ENCODE measurements at regions not wholly inside any gene's neighbourhood (a gene's known extent, or its start where the extent isn't known, plus 50 kb on each side); places are given as distances from the start of the nearest gene placed in this dataset.
A peak's percentile ranks its signal among the peaks of the same experiment; 100 is the strongest.
"Not testable (repeated sequence)": the region's sequence is repeated elsewhere in the genome, so short reads cannot be mapped to it uniquely, and the experiment has no call there.

DNA sequence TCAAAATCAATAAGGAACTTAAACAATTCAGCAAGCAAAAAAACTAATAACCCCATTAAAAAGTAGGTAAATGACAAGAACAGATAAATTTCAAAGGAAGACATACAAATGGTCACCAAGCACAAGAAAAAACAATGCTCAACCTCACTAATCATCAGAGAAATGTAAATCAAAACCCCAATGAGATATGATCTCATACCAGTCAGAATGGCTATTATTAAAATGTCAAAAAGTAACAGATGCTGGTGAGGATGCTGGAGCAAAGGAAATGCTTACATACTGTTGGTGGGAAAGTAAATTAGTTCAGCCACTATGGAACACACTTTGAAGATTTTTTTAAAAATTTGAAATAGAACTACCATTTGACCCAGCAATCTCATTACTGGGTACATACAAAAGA, 538.0 kb downstream of the TMX3 start:
- Mint-ChIP-seq H3K4me1 (ENCODE audit: low read depth, unreplicated experiment) (peaks cover 32% of the 10 kb centered on the region), H3K9me3 (ENCODE audit: low read depth, unreplicated experiment) (no peaks in the 10 kb centered on the region), H3K27ac (ENCODE audit: unreplicated experiment) (no peak overlapping the region), H3K4me3 (ENCODE audit: low read depth, unreplicated experiment) (no peak overlapping the region), H3K27me3 (ENCODE audit: unreplicated experiment) (no peaks in the 10 kb centered on the region), H3K36me3 (ENCODE audit: insufficient read depth, unreplicated experiment) (no peaks in the 10 kb centered on the region)
- CTCF ChIA-PET, result no interaction called here
- TF ChIP-seq, protein P1, sequence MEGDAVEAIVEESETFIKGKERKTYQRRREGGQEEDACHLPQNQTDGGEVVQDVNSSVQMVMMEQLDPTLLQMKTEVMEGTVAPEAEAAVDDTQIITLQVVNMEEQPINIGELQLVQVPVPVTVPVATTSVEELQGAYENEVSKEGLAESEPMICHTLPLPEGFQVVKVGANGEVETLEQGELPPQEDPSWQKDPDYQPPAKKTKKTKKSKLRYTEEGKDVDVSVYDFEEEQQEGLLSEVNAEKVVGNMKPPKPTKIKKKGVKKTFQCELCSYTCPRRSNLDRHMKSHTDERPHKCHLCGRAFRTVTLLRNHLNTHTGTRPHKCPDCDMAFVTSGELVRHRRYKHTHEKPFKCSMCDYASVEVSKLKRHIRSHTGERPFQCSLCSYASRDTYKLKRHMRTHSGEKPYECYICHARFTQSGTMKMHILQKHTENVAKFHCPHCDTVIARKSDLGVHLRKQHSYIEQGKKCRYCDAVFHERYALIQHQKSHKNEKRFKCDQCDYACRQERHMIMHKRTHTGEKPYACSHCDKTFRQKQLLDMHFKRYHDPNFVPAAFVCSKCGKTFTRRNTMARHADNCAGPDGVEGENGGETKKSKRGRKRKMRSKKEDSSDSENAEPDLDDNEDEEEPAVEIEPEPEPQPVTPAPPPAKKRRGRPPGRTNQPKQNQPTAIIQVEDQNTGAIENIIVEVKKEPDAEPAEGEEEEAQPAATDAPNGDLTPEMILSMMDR (IDR thresholded peaks at IDR 0.05; ENCODE audit: unreplicated experiment), result no peak
- intact Hi-C loops (cut with micrococcal nuclease; ENCODE audit: unreplicated experiment), result no loop called here
- no TSS peak for BruUV-seq (replicated peaks)
- no peak for DNase-seq

- Mint-ChIP-seq H3K27me3 (ENCODE audit: unreplicated experiment) (no peaks in the 10 kb centered on the region), H3K4me1 (ENCODE audit: low read depth, unreplicated experiment) (peaks cover 8% of the 10 kb centered on the region), H3K9me3 (ENCODE audit: low read depth, unreplicated experiment) (no peaks in the 10 kb centered on the region), H3K4me3 (ENCODE audit: low read depth, unreplicated experiment) (no peak overlapping the region), H3K36me3 (ENCODE audit: insufficient read depth, unreplicated experiment) (no peaks in the 10 kb centered on the region), H3K27ac (ENCODE audit: unreplicated experiment) (no peak overlapping the region)
- no TSS peak for BruUV-seq (replicated peaks)
- CTCF ChIA-PET, result no interaction called here
- intact Hi-C loops (cut with micrococcal nuclease; ENCODE audit: unreplicated experiment), result no loop called here
- DNase-seq, result no peak
- TF ChIP-seq, protein P1 (IDR thresholded peaks at IDR 0.05; ENCODE audit: unreplicated experiment), result no peak
These were observed 541.9 kb downstream of the TMX3 start for GRCh38 chr18:68172842-68173549.

GRCh38 chr18:68164909-68165308, 550.0 kb downstream of the TMX3 start:
- TF ChIP-seq, protein P1 (IDR thresholded peaks at IDR 0.05; ENCODE audit: unreplicated experiment), result no peak
- Mint-ChIP-seq H3K27me3 (ENCODE audit: unreplicated experiment) (no peaks in the 10 kb centered on the region), H3K27ac (ENCODE audit: unreplicated experiment) (no peak overlapping the region), H3K4me1 (ENCODE audit: low read depth, unreplicated experiment) (no peaks in the 10 kb centered on the region), H3K36me3 (ENCODE audit: insufficient read depth, unreplicated experiment) (no peaks in the 10 kb centered on the region), H3K4me3 (ENCODE audit: low read depth, unreplicated experiment) (no peak overlapping the region), H3K9me3 (ENCODE audit: low read depth, unreplicated experiment) (no peaks in the 10 kb centered on the region)
- BruUV-seq (replicated peaks), result no TSS peak
- CTCF ChIA-PET, result interaction anchor here (0.6 to 1.3 kb wide), 3 partner anchors 451 to 1902 kb away, joined by 3 to 4 read pairs (median 3); no protein-coding TSS in a partner anchor
- DNase-seq, result no peak
- intact Hi-C loops (cut with micrococcal nuclease; ENCODE audit: unreplicated experiment), result no loop called here

DNA sequence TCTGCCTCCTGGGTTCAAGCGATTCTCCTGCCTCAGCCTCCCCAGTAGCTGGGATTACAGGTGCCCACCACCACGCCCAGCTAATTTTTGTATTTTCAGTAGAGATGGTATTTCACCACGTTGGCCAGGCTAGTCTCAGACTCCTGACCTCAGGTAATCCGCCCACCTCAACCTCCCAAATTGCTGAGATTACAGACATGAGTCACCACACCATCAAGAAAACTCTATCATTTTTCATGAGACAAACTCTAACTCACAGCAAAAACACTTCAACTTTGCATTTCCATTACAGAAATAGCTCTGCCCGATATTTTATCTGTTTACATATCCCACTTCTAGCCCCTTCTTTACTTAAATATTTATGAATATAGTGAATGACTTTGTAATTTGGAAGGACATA, 561.1 kb downstream of the TMX3 start:
- H3K27ac Mint-ChIP-seq (ENCODE audit: unreplicated experiment); H3K36me3 Mint-ChIP-seq (ENCODE audit: insufficient read depth, unreplicated experiment); BruUV-seq (replicated peaks); H3K9me3 Mint-ChIP-seq (ENCODE audit: low read depth, unreplicated experiment); intact Hi-C loops (cut with micrococcal nuclease; ENCODE audit: unreplicated experiment); DNase-seq; H3K4me3 Mint-ChIP-seq (ENCODE audit: low read depth, unreplicated experiment); H3K4me1 Mint-ChIP-seq (ENCODE audit: low read depth, unreplicated experiment); H3K27me3 Mint-ChIP-seq (ENCODE audit: unreplicated experiment): not testable (repeated sequence)
- CTCF ChIA-PET, result interaction anchor here (0.6 to 0.8 kb wide), 2 partner anchors 13 to 64 kb away, joined by 3 read pairs; no protein-coding TSS in a partner anchor

DNA sequence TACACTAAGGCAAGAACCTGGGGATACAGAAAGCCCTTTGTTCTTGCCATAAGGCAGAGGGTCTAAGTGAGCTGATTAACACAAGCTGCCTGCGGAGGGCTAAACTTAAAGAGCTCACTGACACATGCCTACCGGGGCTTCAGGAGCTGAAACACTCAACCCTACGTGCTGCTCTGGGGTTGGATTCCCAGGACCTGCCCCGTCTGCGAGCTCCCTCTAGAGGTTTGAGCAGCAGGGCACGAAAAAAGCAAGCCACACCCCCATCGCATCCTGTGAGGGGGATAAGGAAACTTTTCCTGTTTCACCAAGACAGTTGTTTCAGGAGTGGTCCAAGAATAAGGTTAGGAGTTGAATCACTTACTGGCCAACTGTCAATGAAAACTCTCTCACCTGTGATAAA, 562.1 kb downstream of the TMX3 start:
- H3K36me3 Mint-ChIP-seq (ENCODE audit: insufficient read depth, unreplicated experiment), result no peaks in the 10 kb centered on the region
- no peaks in the 10 kb centered on the region for H3K27me3 Mint-ChIP-seq (ENCODE audit: unreplicated experiment)
- H3K27ac Mint-ChIP-seq (ENCODE audit: unreplicated experiment), result no peak overlapping the region
- peak; percentile 37 for DNase-seq
- CTCF ChIA-PET, result interaction anchor here (0.7 kb wide), 1 partner anchor 637 kb away, joined by 3 read pairs; no protein-coding TSS in a partner anchor
- H3K4me1 Mint-ChIP-seq (ENCODE audit: low read depth, unreplicated experiment), result no peaks in the 10 kb centered on the region
- H3K9me3 Mint-ChIP-seq (ENCODE audit: low read depth, unreplicated experiment), result peaks cover 8% of the 10 kb centered on the region
- intact Hi-C loops (cut with micrococcal nuclease; ENCODE audit: unreplicated experiment), result no loop called here
- H3K4me3 Mint-ChIP-seq (ENCODE audit: low read depth, unreplicated experiment), result no peak overlapping the region
- TF ChIP-seq, protein P1 (IDR thresholded peaks at IDR 0.05; ENCODE audit: unreplicated experiment), result no peak
- no TSS peak for BruUV-seq (replicated peaks)
